Fibroblast of pulmonary artery (primary cell): ENCODE measurements at regions not wholly inside any gene's neighbourhood (a gene's known extent, or its start where the extent isn't known, plus 50 kb on each side); places are given as distances from the start of the nearest gene placed in this dataset.
"Not testable (repeated sequence)": the region's sequence is repeated elsewhere in the genome, so short reads cannot be mapped to it uniquely, and the experiment has no call there.

ENCODE experiments used
- DNase-seq: peaks from one replicate; pipeline ENCODE4 v3.0.0-alpha.2; 2010; ENCODE audit warnings: low read depth
- H3K4me3 ChIP-seq: replicated peaks from 2 replicates; pipeline ENCODE4 v1.5.1; 2011; ENCODE audit warnings: low read depth, mild to moderate bottlenecking, control low read depth, low read length, moderate library complexity
- TF ChIP-seq, protein P1 (sequence below): IDR thresholded peaks from 2 replicates; pipeline ENCODE4 v1.5.1; 2011; ENCODE audit warnings: mild to moderate bottlenecking, control low read depth, low read length, inconsistent platforms; ENCODE audit errors: missing control alignments

DNA sequence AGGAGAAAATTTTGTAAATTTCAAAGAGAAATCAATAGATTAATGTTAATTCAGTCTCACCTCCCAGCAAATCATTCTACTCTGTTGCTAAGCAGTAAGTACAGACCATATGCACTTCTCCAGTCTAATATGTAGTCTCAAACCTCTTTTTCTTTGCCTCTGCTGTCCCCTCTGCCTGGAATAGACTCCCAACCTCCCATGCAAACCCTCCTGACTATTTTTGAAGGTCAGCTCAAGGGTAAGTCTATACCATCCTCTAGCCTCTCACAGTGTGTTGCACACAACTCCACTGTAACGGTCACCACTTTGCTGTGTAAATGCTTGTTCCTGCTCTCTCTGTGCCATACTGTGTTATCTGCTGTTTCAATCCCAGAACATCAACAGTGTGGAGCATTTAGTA is 94.5 kb upstream of the TRIM77 start:
- not testable (repeated sequence) for DNase-seq, H3K4me3 ChIP-seq
- TF ChIP-seq, protein P1, sequence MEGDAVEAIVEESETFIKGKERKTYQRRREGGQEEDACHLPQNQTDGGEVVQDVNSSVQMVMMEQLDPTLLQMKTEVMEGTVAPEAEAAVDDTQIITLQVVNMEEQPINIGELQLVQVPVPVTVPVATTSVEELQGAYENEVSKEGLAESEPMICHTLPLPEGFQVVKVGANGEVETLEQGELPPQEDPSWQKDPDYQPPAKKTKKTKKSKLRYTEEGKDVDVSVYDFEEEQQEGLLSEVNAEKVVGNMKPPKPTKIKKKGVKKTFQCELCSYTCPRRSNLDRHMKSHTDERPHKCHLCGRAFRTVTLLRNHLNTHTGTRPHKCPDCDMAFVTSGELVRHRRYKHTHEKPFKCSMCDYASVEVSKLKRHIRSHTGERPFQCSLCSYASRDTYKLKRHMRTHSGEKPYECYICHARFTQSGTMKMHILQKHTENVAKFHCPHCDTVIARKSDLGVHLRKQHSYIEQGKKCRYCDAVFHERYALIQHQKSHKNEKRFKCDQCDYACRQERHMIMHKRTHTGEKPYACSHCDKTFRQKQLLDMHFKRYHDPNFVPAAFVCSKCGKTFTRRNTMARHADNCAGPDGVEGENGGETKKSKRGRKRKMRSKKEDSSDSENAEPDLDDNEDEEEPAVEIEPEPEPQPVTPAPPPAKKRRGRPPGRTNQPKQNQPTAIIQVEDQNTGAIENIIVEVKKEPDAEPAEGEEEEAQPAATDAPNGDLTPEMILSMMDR = peak; percentile 5

DNA sequence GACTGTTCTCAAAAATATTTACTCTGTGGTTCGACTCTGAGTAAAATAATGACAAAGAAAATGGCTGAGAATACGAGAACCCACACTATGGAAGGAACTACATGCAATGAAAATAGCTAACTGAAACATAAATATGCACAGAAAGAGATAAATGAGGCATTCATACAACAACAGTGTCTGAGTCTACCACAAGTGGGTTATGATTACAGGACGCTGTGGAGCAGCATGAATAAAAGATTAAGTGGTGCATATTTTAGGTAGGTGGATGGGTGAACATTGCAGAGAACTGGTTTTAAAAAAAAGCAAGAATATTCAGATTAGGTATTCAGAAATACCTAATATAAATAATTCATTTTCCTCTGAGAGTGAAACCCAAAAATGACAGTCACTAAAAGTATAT is 93.9 kb upstream of the TRIM77 start:
- not testable (repeated sequence) for DNase-seq, H3K4me3 ChIP-seq

DNA sequence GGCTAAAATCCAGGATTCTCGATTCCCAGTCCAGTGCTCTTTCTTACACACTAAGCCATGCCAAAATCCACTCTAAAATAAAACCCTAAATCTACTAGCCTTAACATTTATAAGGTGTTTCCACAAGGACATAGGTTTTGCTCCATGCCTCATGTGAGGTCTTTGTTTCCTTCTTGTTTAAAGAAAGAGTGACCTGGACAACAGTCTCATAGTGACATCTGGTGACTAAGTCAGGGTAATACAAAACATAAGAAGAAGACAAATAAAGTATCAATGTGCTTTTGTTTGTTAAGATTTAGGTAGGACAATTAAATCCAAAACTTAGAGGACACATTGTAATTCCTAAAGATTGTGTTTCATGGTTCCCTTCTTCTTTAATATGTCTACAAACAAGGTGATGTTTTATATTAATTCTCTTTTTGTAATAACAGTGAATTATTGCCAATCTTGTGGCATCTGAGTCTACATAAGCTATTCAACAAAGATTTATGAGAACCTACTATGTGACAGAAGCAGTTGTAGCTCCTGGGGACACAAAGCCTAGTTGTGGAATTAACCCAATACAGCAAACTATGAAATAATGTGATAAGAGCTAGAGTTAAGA is 93.0 kb upstream of the TRIM77 start:
- peak; percentile 35 for DNase-seq
- H3K4me3 ChIP-seq = not testable (repeated sequence)
- TF ChIP-seq, protein P1 = peak; percentile 35

DNA sequence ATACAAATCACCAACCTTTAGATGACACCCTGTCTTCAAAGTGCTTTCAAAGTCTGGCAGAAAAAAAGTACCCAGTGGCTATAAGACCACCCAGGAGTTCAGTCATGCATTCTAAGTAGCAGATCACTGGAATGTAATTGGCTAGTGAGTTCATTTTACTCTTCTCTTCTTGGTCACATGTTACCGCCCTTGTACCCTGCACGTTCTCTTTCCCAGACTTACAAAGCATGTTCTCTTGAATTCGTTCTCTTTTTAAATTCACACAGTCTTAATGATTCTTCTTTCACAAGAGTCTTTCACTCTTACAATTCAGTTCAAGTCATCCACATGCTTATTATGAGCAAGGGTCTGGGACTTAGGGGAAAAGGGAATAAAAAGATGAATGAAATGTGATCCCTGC is 89.4 kb upstream of the TRIM77 start:
- H3K4me3 ChIP-seq, DNase-seq: not testable (repeated sequence)

DNA sequence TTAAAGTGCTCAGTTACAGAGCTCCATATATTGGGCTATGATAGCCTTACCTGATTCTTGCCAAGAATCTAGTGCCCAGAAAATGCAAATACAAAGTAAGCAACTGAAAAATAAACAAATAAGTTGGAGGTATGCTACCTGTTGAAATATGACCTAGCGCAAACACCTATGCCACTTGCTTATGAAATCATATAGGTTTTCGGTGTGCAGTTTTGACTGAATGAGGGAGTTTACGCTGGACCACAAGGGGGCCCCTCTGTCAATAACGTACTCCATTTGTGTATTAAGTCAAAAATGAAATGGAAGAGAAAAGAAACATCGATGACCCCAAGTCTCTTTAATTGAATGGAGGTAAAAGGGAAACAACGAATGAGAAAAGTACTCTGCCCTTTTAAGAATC is 84.9 kb upstream of the TRIM77 start:
- TF ChIP-seq, protein P1 = no peak
- no peak overlapping the region for H3K4me3 ChIP-seq
- DNase-seq = no peak

DNA sequence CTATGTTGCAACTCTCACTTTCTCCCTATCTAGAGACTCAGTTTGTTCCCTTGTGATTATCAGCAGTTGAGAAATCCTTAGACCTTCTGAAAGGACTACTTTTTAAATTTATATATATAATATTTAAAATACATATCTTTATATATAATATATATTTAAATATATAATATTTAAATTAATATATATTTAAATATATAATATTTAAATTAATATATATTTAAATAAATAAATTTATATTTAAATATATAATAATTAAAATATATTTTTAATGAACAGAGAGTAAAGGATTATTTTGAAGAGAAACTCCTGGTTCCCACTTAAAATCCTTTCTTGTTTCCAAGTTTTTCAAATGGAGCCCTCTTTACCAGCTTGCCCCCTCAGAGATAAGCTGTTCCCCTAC is 83.7 kb upstream of the TRIM77 start:
- no peak for DNase-seq
- H3K4me3 ChIP-seq = no peak overlapping the region
- TF ChIP-seq, protein P1 = no peak

DNA sequence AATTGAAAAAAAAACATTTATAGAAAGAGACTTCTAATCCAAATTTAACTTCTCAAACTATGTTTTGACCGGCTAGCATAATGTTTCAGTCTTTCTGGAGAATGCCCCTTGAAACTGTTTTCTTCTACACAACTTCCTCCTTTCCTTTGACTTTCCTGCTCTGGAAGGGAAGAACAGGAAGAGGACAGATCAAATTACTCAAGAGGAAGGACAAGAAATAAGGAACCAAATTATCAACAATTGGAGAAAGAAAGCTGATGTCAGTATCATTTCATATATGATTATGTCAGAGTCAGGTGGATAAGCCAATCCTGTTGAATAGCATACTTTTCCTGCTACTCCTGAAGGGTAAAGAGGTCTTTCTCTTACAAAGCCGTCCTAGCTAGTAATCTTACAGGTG is 83.2 kb upstream of the TRIM77 start:
- H3K4me3 ChIP-seq, DNase-seq: not testable (repeated sequence)

DNA sequence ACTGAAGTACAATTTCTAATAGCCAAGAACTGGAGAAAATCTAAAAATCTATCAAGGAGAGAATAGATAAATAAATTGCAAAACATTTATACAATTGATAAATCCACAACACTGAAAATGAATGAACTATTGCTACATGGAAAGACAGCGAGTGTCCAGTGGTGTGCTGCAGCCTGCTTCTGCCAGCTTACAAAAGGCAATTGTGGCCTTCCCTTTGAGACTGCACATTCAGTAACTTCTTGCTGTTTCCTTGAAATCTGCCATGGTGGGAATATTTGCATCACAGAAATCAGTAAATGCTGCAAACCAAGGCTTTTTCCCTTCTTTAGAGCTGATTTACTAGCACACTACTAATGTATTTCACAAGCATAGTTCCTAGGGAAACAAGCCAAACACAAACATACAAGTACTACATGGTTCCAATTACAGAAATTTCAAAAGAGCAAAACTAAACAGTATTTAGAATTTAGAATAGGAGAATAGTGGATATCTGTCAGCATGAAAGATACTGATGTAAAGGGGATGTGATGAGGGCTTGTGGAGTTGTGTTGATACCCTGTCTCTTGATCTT is 76.9 kb upstream of the TRIM77 start:
- no peak overlapping the region for H3K4me3 ChIP-seq
- DNase-seq = no peak
- TF ChIP-seq, protein P1 = no peak

DNA sequence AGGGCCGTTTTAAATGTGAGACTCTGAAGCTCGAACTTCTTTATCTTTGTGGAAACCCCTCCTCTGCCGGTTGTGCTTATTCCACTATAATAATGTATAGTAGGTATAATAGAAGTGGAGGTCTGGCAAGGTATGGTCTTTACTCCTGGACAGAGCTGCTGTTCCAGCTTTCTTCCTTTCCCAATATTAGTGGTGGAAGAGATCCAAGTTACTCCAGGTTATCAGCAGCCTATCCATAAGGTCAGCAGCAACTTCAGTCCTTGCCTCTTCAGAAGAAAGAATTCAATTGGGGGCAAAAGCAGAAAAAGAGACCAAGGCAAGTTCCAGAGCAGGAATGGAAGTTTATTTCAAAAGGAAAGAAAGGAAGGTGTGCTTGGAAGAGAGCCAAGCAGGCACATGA is 69.3 kb upstream of the TRIM77 start:
- not testable (repeated sequence) for DNase-seq, H3K4me3 ChIP-seq

DNA sequence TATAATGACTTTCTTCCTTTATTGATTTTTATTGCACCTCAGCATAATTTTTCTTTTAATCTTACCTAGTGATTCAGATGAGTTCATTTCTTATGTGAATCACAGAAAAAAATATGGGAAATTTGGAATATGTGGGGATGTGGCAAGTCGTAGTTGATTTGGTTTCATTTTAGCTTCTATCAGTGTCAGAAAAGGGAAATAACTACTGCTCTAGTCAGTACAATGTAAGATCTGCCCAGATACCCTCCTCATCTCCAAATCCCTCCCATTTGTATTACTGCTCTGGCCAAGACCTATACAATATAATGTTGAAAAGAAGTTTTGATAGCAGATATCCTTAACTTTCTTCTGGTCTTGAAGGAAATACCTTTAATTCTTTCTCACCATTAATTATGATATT is 61.9 kb upstream of the TRIM77 start:
- not testable (repeated sequence) for H3K4me3 ChIP-seq

DNA sequence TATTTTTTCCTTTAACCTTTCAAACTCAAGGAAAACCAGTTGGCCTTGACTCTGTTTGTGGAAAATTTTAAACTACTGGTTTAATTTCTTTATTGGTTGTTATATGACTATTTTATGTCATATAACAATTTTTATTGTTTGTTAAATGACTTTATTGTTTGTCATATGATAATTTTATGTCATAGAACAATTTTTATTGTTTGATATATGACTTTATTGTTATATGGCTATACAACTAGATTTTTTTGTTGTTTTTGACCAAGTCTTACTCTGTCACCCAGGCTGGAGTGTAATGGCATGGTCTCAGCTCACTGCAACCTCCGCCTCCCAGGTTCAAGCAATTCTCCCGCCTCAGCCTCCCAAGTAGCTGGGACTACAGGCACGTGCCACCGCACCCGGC is 61.1 kb upstream of the TRIM77 start:
- not testable (repeated sequence) for DNase-seq, H3K4me3 ChIP-seq

More for the DNA sequence above, 61.9 kb upstream of the TRIM77 start:
- not testable (repeated sequence) for DNase-seq

DNA sequence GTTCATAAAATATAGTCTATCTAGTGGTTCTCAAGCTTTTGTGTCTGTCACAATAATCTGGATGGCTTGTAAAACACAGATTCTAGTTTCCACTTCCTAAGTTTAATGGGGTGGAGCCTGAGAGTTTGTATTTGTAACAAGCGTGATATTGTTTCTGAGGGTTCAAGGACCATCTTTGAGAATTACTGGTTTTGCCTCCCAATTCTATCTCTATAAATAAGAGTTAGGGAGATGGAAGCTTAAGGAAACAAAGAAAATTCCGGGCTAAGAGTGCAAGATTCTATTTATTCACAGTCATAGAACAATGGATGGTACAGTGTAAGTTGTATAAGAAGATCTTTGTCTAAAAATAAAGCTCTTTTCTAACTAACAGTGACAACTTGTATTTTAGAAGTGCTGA is 55.4 kb upstream of the TRIM77 start:
- DNase-seq, H3K4me3 ChIP-seq: not testable (repeated sequence)

DNA sequence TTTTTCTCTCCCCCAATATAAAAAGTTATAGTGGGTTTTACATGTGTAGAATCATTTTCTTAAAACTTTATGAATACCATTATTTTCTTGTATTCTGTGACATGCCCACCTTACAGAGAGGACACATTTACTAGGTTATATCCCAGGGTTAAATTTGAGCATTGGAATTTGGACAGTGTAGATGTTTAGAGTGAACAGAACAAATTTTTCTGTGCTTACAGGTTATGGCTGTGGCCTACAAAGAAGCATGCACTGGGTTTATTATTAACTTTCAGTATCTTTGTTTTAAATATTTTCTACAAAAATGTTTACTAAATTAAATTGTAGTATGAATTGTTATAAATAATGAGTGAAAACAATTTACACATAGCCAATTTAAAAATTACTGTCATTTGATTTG is 51.3 kb upstream of the TRIM77 start:
- not testable (repeated sequence) for DNase-seq

More for the DNA sequence above, 51.3 kb upstream of the TRIM77 start:
- H3K4me3 ChIP-seq = not testable (repeated sequence)
